ENCODE measurements at regions not wholly inside any gene's neighbourhood (a gene's known extent, or its start where the extent isn't known, plus 50 kb on each side); places are given as distances from the start of the nearest gene placed in this dataset.
"Not testable (repeated sequence)": the region's sequence is repeated elsewhere in the genome, so short reads cannot be mapped to it uniquely, and the experiment has no call there.

- no peak for DNase-seq (ENCODE audit: low read depth)
Measured at GRCh38 chr12:46670636-46671035, 155.2 kb downstream of the SLC38A4 start.

GRCh38 chr12:46669720-46670119 is 156.1 kb downstream of the SLC38A4 start:
- DNase-seq (ENCODE audit: low read depth), result no peak

GRCh38 chr12:46667551-46667950 is 158.2 kb downstream of the SLC38A4 start:
- peak; percentile 26 for DNase-seq (ENCODE audit: low read depth)

GRCh38 chr12:46664761-46665287 is 161.0 kb downstream of the SLC38A4 start:
- DNase-seq (ENCODE audit: low read depth), result peak; percentile 97

- DNase-seq (ENCODE audit: low read depth), result no peak
Measured at GRCh38 chr12:46663318-46663717, 162.5 kb downstream of the SLC38A4 start.

- peak; percentile 85 for DNase-seq (ENCODE audit: low read depth)
Measured at GRCh38 chr12:46661110-46661845, 164.5 kb downstream of the SLC38A4 start.

- peak; percentile 59 for DNase-seq (ENCODE audit: low read depth)
Measured at GRCh38 chr12:46660719-46661109, 165.1 kb downstream of the SLC38A4 start.

GRCh38 chr12:46660276-46660675 is 165.5 kb downstream of the SLC38A4 start:
- DNase-seq (ENCODE audit: low read depth), result peak; percentile 26

- no peak for DNase-seq (ENCODE audit: low read depth)
Measured at GRCh38 chr12:46659824-46660223, 166.0 kb downstream of the SLC38A4 start.

GRCh38 chr12:46659032-46659650 is 166.7 kb downstream of the SLC38A4 start:
- DNase-seq (ENCODE audit: low read depth), result peak; percentile 18

GRCh38 chr12:46657453-46658411 is 168.1 kb downstream of the SLC38A4 start:
- peak; percentile 62 for DNase-seq (ENCODE audit: low read depth)

GRCh38 chr12:46655984-46656383 is 169.8 kb downstream of the SLC38A4 start:
- not testable (repeated sequence) for DNase-seq (ENCODE audit: low read depth)

- no peak for DNase-seq (ENCODE audit: low read depth)
Measured at GRCh38 chr12:46653311-46653710, 172.5 kb downstream of the SLC38A4 start.

GRCh38 chr12:46652692-46653091 is 173.1 kb downstream of the SLC38A4 start:
- DNase-seq (ENCODE audit: low read depth), result no peak

- DNase-seq (ENCODE audit: low read depth), result no peak
Measured at GRCh38 chr12:46650688-46651087, 175.1 kb downstream of the SLC38A4 start.

GRCh38 chr12:46649433-46649832 is 176.4 kb downstream of the SLC38A4 start:
- DNase-seq (ENCODE audit: low read depth), result no peak

GRCh38 chr12:46647034-46647433 is 178.8 kb downstream of the SLC38A4 start:
- DNase-seq (ENCODE audit: low read depth), result no peak

GRCh38 chr12:46641649-46642048 is 184.1 kb downstream of the SLC38A4 start:
- DNase-seq (ENCODE audit: low read depth), result not testable (repeated sequence)

- DNase-seq (ENCODE audit: low read depth), result no peak
Measured at GRCh38 chr12:46635818-46636217, 190.0 kb downstream of the SLC38A4 start.

- no peak for DNase-seq (ENCODE audit: low read depth)
Measured at GRCh38 chr12:46629331-46630229, 196.2 kb downstream of the SLC38A4 start.

GRCh38 chr12:46628176-46628575 is 197.6 kb downstream of the SLC38A4 start:
- no peak for DNase-seq (ENCODE audit: low read depth)
